IMR-90 (cell line): ENCODE measurements at regions not wholly inside any gene's neighbourhood (a gene's known extent, or its start where the extent isn't known, plus 50 kb on each side); places are given as distances from the start of the nearest gene placed in this dataset.

Source experiments
- ATAC-seq: fragments of 200-7000 bp; cut with Tn5 transposase; 2 replicates; pipeline ENCODE4 v1.9.1; 2020; ENCODE audit warnings: low read depth, mild to moderate bottlenecking, moderate library complexity
- BruUV-seq: library from RNA; stranded (reverse); fragments of 400-500 nt; replicated peaks from 2 replicates; lab custom pipeline; 2021; lab: Mats Ljungman, UMichigan
- CTCF ChIA-PET: fragments of 300-600 bp; formaldehyde crosslinking; extraction: SDS; loops from one replicate; lab custom pipeline; 2021; ENCODE audit warnings: antibody characterized with exemption; lab: Yijun Ruan, JAX
- POLR2A ChIA-PET: fragments of 300-600 bp; sonication (Branson Sonifier 250); formaldehyde crosslinking; loops from one replicate; lab custom pipeline; 2022; ENCODE audit warnings: antibody characterized with exemption; ENCODE audit not compliant: unreplicated experiment; lab: Charles Lee
- DNase-seq: peaks from one replicate; pipeline ENCODE4 v3.0.0; 2013
- H2AFZ ChIP-seq: replicated peaks from 2 replicates; pipeline ENCODE3; 2013; ENCODE audit warnings: low read length, mild to moderate bottlenecking; ENCODE audit not compliant: poor library complexity
- H2AK5ac ChIP-seq: 2 replicates; pipeline ENCODE4 v1.6.1; 2013; ENCODE audit warnings: low read depth, low read length, inconsistent platforms
- H2AK9ac ChIP-seq: replicated peaks from 2 replicates; pipeline ENCODE3; 2013; ENCODE audit warnings: mild to moderate bottlenecking, low read depth, low read length, moderate library complexity; ENCODE audit not compliant: poor library complexity
- H2BK120ac ChIP-seq: 2 replicates; pipeline ENCODE4 v1.6.1; 2013; ENCODE audit warnings: low read depth, low read length, inconsistent platforms
- H2BK15ac ChIP-seq: 3 replicates; pipeline ENCODE4 v1.6.1; 2013; ENCODE audit warnings: low read depth, low read length, inconsistent platforms
- H2BK20ac ChIP-seq: 2 replicates; pipeline ENCODE4 v1.6.1; 2013; ENCODE audit warnings: low read depth, mild to moderate bottlenecking, inconsistent platforms, low read length, moderate library complexity
- H2BK5ac ChIP-seq: 2 replicates; pipeline ENCODE4 v1.6.1; 2013; ENCODE audit warnings: mild to moderate bottlenecking, low read depth, low read length, inconsistent platforms; ENCODE audit not compliant: poor library complexity, severe bottlenecking
- H3K14ac ChIP-seq: replicated peaks from 2 replicates; pipeline ENCODE4 v1.6.1; 2013; ENCODE audit warnings: low read depth, low read length, inconsistent platforms
- H3K18ac ChIP-seq: 2 replicates; pipeline ENCODE4 v1.6.1; 2013; ENCODE audit warnings: low read depth, low read length, control low read depth
- H3K23ac ChIP-seq: 2 replicates; pipeline ENCODE4 v1.6.1; 2013; ENCODE audit warnings: low read depth, low read length, inconsistent platforms
- H3K27ac ChIP-seq: 2 replicates; pipeline ENCODE4 v1.5.1; 2013; ENCODE audit warnings: mild to moderate bottlenecking, control low read depth, low read length; ENCODE audit not compliant: insufficient read depth
- H3K27me3 ChIP-seq: 2 replicates; pipeline ENCODE4 v1.6.1; 2013; ENCODE audit warnings: low read length; ENCODE audit not compliant: control insufficient read depth, insufficient read depth
- H3K36me3 ChIP-seq: 2 replicates; pipeline ENCODE4 v1.6.1; 2013; ENCODE audit warnings: low read length, mixed read lengths; ENCODE audit not compliant: control insufficient read depth, insufficient read depth
- H3K4ac ChIP-seq: 2 replicates; pipeline ENCODE4 v1.6.1; 2013; ENCODE audit warnings: low read depth, low read length, inconsistent platforms
- H3K4me1 ChIP-seq: 2 replicates; pipeline ENCODE4 v1.6.1; 2013; ENCODE audit warnings: low read length, mixed read lengths; ENCODE audit not compliant: control insufficient read depth, insufficient read depth
- H3K4me2 ChIP-seq: 2 replicates; pipeline ENCODE4 v1.6.1; 2013; ENCODE audit warnings: low read depth, mild to moderate bottlenecking, control low read depth, low read length, moderate library complexity
- H3K4me3 ChIP-seq: 2 replicates; pipeline ENCODE4 v1.5.1; 2013; ENCODE audit warnings: low read depth, mild to moderate bottlenecking, control low read depth, low read length, moderate library complexity; ENCODE audit not compliant: insufficient read depth
- H3K56ac ChIP-seq: 2 replicates; pipeline ENCODE4 v1.6.1; 2013; ENCODE audit warnings: low read length, inconsistent platforms; ENCODE audit not compliant: insufficient read depth; ENCODE audit errors: extremely low read depth
- H3K79me1 ChIP-seq, 2 experiments: 2 replicates each; pipeline ENCODE4 v1.6.1; 2013; ENCODE audit warnings: low read length in 2 of 2, inconsistent platforms in 1 of 2, low read depth in 1 of 2
- H3K9ac ChIP-seq: 2 replicates; pipeline ENCODE4 v1.6.1; 2013; ENCODE audit warnings: low read depth, low read length, control low read depth
- H3K9me1 ChIP-seq: 2 replicates; pipeline ENCODE4 v1.6.1; 2013; ENCODE audit warnings: low read length, inconsistent platforms; ENCODE audit not compliant: insufficient read depth
- H3K9me3 ChIP-seq: 2 replicates; pipeline ENCODE4 v1.6.1; 2013; ENCODE audit warnings: low read length; ENCODE audit not compliant: control insufficient read depth, insufficient read depth
- H4K20me1 ChIP-seq: 2 replicates; pipeline ENCODE4 v1.6.1; 2013; ENCODE audit warnings: low read length, inconsistent platforms; ENCODE audit not compliant: insufficient read depth
- H4K5ac ChIP-seq: 2 replicates; pipeline ENCODE4 v1.6.1; 2013; ENCODE audit warnings: mild to moderate bottlenecking, low read depth, low read length, control low read depth
- H4K8ac ChIP-seq, 2 experiments: 2 replicates each; pipeline ENCODE4 v1.6.1; 2013; ENCODE audit warnings: low read depth in 2 of 2, low read length in 2 of 2, control low read depth in 1 of 2, inconsistent platforms in 1 of 2
- H4K91ac ChIP-seq: 2 replicates; pipeline ENCODE4 v1.6.1; 2013; ENCODE audit warnings: low read depth, low read length, inconsistent platforms; ENCODE audit not compliant: insufficient read depth
- BHLHE40 ChIP-seq: fragments of 150-350 bp; IDR thresholded peaks from 2 replicates; pipeline ENCODE4 v1.6.1; 2016; ENCODE audit warnings: mild to moderate bottlenecking, low read depth, low read length
- CHD1 ChIP-seq: IDR thresholded peaks from 2 replicates; pipeline ENCODE4 v1.6.1; 2012; ENCODE audit warnings: low read depth, low read length, improper control_type of control experiment
- FOS ChIP-seq: fragments of 150-350 bp; IDR thresholded peaks from 2 replicates; pipeline ENCODE4 v1.6.1; 2016; ENCODE audit warnings: low read depth, low read length
- MAFK ChIP-seq: IDR thresholded peaks from 2 replicates; pipeline ENCODE4 v1.6.1; 2012; ENCODE audit warnings: low read depth, low read length, improper control_type of control experiment
- MAZ ChIP-seq: IDR thresholded peaks from 2 replicates; pipeline ENCODE4 v1.6.1; 2012; ENCODE audit warnings: low read depth, mild to moderate bottlenecking, low read length, improper control_type of control experiment, moderate library complexity, borderline replicate concordance
- MXI1 ChIP-seq: IDR thresholded peaks from 2 replicates; pipeline ENCODE4 v1.6.1; 2012; ENCODE audit warnings: low read depth, mild to moderate bottlenecking, low read length, moderate library complexity, borderline replicate concordance
- NFE2L2 ChIP-seq: fragments of 150-350 bp; IDR thresholded peaks from 2 replicates; pipeline ENCODE4 v1.6.1; 2016; ENCODE audit warnings: low read depth, mild to moderate bottlenecking, low read length
- POLR2A ChIP-seq: IDR thresholded peaks from 2 replicates; pipeline ENCODE4 v1.6.1; 2012; ENCODE audit warnings: mild to moderate bottlenecking, low read depth, low read length
- RAD21 ChIP-seq: IDR thresholded peaks from 2 replicates; pipeline ENCODE4 v1.6.1; 2012; ENCODE audit warnings: low read length, improper control_type of control experiment
- RCOR1 ChIP-seq: IDR thresholded peaks from 2 replicates; pipeline ENCODE4 v1.6.1; 2012; ENCODE audit warnings: mild to moderate bottlenecking, low read length, improper control_type of control experiment; ENCODE audit not compliant: insufficient replicate concordance
- RFX5 ChIP-seq: IDR thresholded peaks from 2 replicates; pipeline ENCODE4 v1.8.0; 2012; ENCODE audit warnings: low read depth, mild to moderate bottlenecking, low read length, moderate library complexity
- SMC3 ChIP-seq: fragments of 150-350 bp; IDR thresholded peaks from 2 replicates; pipeline ENCODE4 v1.6.1; 2016; ENCODE audit warnings: low read depth, mild to moderate bottlenecking, antibody characterized with exemption, low read length, moderate library complexity
- WGBS, 2 experiments: methylation state at CpG; one replicate each; pipeline versions ENCODE4 v1.1.5 to v1.1.7; 2013; ENCODE audit warnings: missing lambda C conversion rate in 2 of 2; ENCODE audit not compliant: insufficient read length in 1 of 2; ENCODE audit errors: extremely low coverage in 2 of 2; 5-methylcytosine and 5-hydroxymethylcytosine counted together
- dilution Hi-C: fragments of 300-500 bp; cut with HindIII; formaldehyde crosslinking; loops from one replicate; pipeline ENCODE4 v1.14.3; 2018; ENCODE audit warnings: low sequenced_read_pairs; ENCODE audit not compliant: unreplicated experiment
- in situ Hi-C: fragments of 300-500 bp; cut with MboI; formaldehyde crosslinking; loops from 3 replicates; pipeline ENCODE4 v1.14.3; 2019; ENCODE audit warnings: low sequenced_read_pairs, inconsistent platforms, mixed read lengths
- intact Hi-C: fragments of 100-400 bp; cut with micrococcal nuclease; formaldehyde crosslinking; loops from 2 replicates; pipeline ENCODE4 v1.10.0; 2022
- TF ChIP-seq, protein P1 (sequence below): fragments of 150-350 bp; IDR thresholded peaks from 2 replicates; pipeline ENCODE4 v1.6.1; 2017; ENCODE audit warnings: mild to moderate bottlenecking, antibody characterized with exemption, low read length, low read depth

DNA sequence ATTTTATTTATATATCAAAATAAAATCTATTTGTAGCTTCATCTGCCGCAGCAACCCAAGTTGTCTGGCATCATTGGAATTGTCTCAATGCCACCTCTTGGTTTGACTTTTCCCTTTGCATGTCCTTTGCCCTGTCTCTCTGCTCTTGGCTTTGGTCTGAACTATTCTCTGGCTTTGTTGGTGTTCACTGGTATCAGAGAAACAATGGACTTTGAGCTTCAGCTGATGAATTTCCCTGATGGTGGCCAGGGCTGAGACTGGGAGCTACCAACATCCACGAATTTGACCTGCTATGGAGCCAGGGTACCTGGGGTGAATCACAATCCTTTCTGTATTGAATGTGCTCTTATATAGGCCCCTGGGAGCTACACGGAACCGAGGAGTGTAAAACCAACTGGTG lies 311.7 kb upstream of the KIAA1217 start:
- dilution Hi-C loops: no loop called here
- Histone ChIP-seq H4K5ac (no peak overlapping the region), H3K4me3 (no peak overlapping the region), H3K4ac (no peak overlapping the region), H3K9me1 (no peaks in the 10 kb centered on the region), H3K56ac (no peak overlapping the region), H2AK9ac (no peak overlapping the region), H3K9me3 (0 out of 2 replicates have a peak, but pooled peaks cover 2% of the 10 kb centered on the region), H4K8ac (no peak overlapping the region), H3K36me3 (no peaks in the 10 kb centered on the region), H2BK120ac (no peak overlapping the region), H2BK5ac (no peak overlapping the region), H3K4me1 (no peaks in the 10 kb centered on the region), H3K27ac (no peak overlapping the region), H2BK20ac (no peak overlapping the region), H3K18ac (no peak overlapping the region), H3K4me2 (no peak overlapping the region), H3K14ac (no peak overlapping the region), H3K27me3 (no peaks in the 10 kb centered on the region), H3K79me1 (no peaks in the 10 kb centered on the region), H4K91ac (no peak overlapping the region), H2AFZ (no peak overlapping the region), H3K9ac (no peak overlapping the region), H2BK15ac (no peak overlapping the region), H4K20me1 (no peaks in the 10 kb centered on the region), H2AK5ac (no peak overlapping the region), H3K23ac (no peak overlapping the region)
- POLR2A ChIA-PET: no interaction called here
- DNase-seq (no peak), ATAC-seq (no peak)
- intact Hi-C loops: no loop called here
- TF ChIP-seq MAZ (no peak), BHLHE40 (no peak), MAFK (no peak), RAD21 (no peak), RCOR1 (no peak), CHD1 (no peak), RFX5 (no peak), SMC3 (no peak), FOS (no peak), MXI1 (no peak), POLR2A (no peak), NFE2L2 (no peak)
- TF ChIP-seq, protein P1, sequence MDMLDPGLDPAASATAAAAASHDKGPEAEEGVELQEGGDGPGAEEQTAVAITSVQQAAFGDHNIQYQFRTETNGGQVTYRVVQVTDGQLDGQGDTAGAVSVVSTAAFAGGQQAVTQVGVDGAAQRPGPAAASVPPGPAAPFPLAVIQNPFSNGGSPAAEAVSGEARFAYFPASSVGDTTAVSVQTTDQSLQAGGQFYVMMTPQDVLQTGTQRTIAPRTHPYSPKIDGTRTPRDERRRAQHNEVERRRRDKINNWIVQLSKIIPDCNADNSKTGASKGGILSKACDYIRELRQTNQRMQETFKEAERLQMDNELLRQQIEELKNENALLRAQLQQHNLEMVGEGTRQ: no peak
- CTCF ChIA-PET: no interaction called here
- in situ Hi-C loops: no loop called here
- WGBS, 2 experiments: no CpG with 5 or more reads among the region's 4 CpGs
- BruUV-seq: no TSS peak
